NCI-H1694 treated with DMSO at 0.1 percent for 48 hours (cell line): ENCODE measurements at regions not wholly inside any gene's neighbourhood (a gene's known extent, or its start where the extent isn't known, plus 50 kb on each side); places are given as distances from the start of the nearest gene placed in this dataset.
"Not testable (repeated sequence)": the region's sequence is repeated elsewhere in the genome, so short reads cannot be mapped to it uniquely, and the experiment has no call there.

Experiments
- DNase-seq: peaks from one replicate; lab custom pipeline; 2025; lab: John Stamatoyannopoulos, UW

GRCh38 chr11:25159341-25159740, 662.5 kb downstream of the LUZP2 start:
- no peak for DNase-seq

DNA sequence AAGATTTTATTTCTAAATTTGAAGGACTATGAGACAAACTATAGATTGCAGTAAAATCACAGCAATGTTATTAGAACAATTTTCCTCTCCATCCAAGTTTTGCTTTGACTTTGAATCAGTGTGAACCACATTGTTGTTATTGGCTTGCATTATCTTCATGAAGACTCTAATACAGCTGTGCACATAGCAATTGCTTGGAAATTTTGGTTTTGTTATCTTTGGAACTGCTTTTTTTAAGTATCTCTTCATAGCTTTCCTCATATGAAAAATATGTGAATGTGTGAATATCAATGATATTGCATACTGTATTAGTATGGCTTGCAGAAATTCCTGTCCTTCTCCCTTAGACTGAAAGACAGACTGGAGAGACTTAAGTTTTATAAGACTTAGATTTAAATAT, 666.6 kb downstream of the LUZP2 start:
- no peak for DNase-seq

- no peak for DNase-seq
These were observed 683.3 kb downstream of the LUZP2 start for GRCh38 chr11:25180187-25180586.

GRCh38 chr11:25183411-25183810, 686.6 kb downstream of the LUZP2 start:
- no peak for DNase-seq

- no peak for DNase-seq
These were observed 700.7 kb downstream of the LUZP2 start for GRCh38 chr11:25197515-25197914.

GRCh38 chr11:25198704-25199103, 701.9 kb downstream of the LUZP2 start:
- DNase-seq: no peak

GRCh38 chr11:25200925-25201324, 704.1 kb downstream of the LUZP2 start:
- no peak for DNase-seq

DNA sequence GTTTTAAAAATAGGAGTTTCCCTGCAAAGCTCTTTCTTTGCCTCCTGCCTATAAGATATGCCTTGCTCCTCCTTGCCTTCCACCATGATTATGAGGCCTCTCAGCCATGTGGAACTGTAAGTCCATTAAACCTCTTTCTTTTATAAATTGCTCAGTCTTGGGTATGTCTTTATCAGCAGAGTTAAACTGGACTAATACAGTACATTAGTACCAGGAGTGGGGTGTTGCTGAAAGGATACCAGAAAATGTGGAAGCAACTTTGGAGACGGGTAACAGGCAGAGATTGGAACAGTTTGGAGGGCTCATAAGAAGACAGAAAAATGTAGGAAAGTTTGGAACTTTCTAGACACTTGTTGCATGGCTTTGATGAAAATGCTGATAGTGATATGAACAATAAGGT, 709.9 kb downstream of the LUZP2 start:
- DNase-seq: no peak

- DNase-seq: no peak
These were observed 714.9 kb downstream of the LUZP2 start for GRCh38 chr11:25211635-25212254.

DNA sequence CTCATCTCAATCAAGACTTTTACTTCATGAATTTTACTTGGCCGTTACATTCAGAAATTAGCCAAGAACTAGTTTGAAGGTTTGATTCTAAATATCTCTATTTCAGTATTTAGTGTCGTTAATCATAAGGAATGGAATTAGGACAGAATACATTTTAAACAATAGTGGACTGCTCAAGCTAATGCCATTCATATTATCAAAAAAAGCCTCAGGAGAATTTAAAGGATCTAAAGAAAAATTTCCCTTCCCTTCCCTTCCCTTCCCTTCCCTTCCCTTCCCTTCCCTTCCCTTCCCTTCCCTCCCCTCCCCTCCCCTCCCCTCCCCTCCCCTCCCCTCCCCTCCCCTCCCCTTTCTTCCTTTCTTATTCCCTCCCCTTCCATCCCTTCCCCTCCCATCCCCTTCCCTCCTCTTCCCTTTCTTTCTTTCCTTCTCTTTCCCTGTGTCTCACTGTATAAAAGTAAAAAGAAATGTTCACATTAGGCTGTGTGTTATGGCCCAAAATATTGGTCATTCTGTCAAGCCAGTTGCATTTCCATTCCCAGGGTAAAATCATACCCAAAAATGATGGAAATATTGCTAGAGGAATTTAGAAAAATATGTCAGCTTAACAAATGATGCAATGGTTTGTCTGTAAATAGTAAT, 717.8 kb downstream of the LUZP2 start:
- DNase-seq: no peak

- no peak for DNase-seq
These were observed 721.2 kb downstream of the LUZP2 start for GRCh38 chr11:25218036-25218435.

- no peak for DNase-seq
These were observed 728.2 kb downstream of the LUZP2 start for GRCh38 chr11:25225078-25225477.

- no peak for DNase-seq
These were observed 746.1 kb downstream of the LUZP2 start for GRCh38 chr11:25242928-25243327.

DNA sequence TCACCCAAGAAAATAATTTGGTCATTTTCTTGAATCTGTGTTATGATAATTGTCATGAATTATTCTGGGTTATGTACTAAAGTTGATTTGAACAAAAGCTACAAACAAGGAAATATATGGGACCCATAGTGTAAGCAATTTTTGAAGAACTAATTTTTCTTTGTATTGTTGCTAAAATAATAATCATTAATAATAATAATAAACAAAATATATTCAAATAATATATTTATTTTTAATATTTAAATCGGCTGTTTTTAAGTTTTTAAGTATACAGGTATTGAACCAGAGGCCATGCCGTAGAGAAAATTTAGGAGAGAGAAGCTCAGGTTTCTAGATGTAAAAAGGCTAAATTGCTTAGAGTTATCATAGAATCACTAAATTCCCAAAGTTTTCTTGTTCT, 747.3 kb downstream of the LUZP2 start:
- no peak for DNase-seq

- no peak for DNase-seq
These were observed 750.5 kb downstream of the LUZP2 start for GRCh38 chr11:25247336-25247735.

DNA sequence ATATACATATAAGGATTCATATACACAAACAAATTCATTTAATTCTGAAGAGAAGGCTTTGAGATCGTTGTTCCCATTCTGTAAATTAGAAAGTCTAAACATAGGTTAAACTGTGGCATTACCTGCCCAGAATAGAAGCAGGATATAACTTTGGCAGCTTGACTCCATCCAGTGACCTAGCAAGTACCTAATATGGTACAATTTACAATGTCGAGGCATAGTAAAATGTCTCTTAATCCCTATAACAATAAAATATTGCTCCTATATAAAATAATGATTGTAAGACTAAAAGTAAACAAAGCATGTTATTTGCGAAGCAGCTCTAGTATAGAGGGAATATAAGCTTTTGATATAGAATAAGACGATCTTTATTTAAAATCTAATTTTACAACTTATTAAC, 756.0 kb downstream of the LUZP2 start:
- no peak for DNase-seq

- DNase-seq: not testable (repeated sequence)
These were observed 767.0 kb downstream of the LUZP2 start for GRCh38 chr11:25263861-25264260.

DNA sequence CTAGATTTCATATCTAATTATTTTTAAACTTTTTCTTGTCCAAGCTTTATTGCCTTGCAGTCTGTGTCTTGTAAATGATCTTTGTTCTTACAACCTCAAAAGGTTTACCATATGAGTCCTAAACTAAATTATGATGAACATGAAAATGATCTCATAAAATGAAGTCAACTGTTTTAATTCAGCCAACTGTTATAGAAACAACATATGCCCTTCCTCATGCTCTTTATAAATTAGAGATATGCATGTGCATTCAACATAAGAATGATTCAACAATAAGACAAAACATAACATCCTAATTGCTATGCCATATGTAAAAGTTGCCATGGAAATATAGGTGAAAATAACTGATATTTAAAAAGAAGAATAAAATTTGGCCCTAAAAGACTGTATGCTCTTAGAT, 774.4 kb downstream of the LUZP2 start:
- no peak for DNase-seq

DNA sequence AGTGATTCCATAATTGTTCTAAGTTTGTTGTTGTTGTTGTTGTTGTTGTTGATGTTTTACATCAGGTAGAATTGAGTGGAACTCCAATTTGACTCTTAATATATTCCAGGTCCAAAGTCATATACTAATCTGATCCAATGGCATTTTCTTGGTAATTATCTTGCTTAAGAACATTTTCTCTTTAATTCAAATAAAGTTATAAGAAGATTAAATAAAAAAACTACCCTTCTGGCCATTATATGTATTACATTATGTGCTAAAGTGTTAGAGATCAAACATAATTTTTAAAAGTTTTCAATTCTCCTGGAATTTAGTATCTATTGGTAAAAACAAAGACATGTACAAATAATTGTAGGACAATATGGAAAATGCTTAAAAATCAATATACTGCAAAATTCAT, 775.4 kb downstream of the LUZP2 start:
- no peak for DNase-seq

DNA sequence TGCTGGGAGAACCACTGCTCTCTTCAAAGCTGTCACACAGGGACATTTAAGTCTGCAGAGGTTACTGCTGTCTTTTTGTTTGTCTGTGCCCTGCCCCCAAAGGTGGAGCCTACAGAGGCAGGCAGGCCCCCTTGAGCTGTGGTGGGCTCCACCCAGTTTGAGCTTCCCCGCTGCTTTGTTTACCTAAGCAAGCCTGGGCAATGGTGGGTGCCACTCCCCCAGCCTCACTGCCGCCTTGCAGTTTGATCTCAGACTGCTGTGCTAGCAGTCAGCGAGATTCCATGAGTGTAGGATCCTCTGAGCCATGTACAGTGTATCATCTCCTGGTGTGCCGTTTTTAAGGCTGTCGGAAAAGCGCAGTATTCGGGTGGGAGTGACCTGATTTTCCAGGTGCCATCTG, 784.0 kb downstream of the LUZP2 start:
- DNase-seq: not testable (repeated sequence)

DNA sequence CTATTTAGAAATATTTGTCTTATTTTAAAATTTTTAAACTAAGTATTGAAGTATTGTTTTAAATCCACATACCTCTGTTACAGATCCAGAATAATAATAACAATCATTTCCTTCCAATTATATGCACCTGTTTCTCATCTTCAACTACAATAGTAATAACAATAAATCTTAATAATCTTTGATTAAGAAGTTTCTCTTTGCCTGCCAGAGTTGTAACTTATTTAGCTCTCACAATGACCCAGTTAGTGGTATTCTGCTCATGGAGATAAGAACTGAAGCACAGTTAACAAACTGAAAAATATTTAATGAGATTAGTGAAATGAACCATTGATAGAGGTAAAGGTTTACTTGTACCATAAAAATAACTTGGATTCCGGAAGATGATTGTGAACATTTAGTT, 796.3 kb downstream of the LUZP2 start:
- no peak for DNase-seq

DNA sequence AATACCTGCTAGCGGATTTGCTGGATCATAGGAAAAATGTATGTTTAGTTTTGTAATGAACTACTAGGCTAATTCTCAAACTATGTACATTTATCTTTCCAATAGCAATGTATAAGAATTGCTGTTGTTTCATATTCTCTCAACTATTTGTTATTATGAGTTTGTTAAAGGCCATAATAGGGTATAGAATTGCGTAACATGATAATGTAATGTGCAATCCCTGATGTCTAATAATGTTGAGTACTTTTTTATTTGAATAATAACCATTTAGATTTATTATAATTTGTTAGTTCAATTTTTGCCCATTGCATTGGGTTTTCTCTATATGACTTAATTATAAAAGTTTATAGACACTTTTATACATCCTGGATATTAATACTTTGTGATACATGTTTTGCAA, 801.6 kb downstream of the LUZP2 start:
- no peak for DNase-seq

DNA sequence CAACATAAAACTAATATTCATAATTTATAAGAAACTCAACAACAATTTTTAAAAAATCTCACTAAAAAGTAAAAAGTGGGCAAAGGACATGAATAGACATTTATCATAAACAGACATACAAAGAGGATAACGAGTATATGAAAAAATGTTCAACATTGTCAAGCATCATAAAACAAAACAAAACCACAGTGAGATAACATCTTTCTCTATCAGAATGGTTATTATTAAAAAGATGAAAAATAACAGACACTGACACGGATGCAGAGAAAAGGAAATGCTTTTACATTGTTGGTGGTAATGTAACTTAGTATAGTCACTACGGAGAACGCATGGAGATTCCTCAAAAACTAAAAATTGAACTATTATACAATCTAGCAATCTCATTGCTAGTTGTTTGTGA, 813.0 kb downstream of the LUZP2 start:
- DNase-seq: no peak

GRCh38 chr11:25317216-25317615, 820.4 kb downstream of the LUZP2 start:
- no peak for DNase-seq
